ENCODE measurements at regions not wholly inside any gene's neighbourhood (a gene's known extent, or its start where the extent isn't known, plus 50 kb on each side); places are given as distances from the start of the nearest gene placed in this dataset.

DNA sequence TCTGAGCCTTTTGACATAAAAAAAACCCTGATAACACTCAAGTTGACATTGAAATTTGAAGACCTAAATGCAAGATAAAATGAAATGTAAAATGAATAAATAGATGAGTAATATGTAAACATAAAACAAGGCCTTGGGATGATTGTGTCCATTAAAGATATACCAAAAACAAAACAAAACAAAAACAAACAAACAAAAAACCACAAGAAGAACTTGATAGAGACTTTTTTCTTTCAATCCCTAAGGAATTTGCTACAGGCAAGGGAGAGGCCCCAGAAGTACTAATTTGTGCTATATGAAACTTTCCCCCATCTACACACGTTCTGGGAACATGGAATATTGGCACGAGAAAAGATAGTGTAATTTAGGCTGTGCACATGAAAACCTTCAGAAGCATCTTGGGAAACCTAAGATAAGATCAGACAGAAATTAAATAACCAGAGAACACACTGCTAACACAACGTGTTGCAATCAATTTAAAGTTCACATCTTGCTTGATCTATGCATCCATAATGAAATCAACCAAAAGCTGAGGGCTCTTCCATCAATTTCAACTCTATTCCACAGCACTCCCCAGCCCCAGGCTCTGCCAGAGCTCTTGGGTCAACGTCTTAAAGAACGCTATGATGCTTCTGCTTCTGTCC is 201.1 kb upstream of the RREB1 start:
- H3K9ac ChIP-seq (ENCODE audit: extremely low read depth, insufficient read length, low read length) = no peak overlapping the region
- no peak overlapping the region for H3K23ac ChIP-seq (ENCODE audit: insufficient read length, low read depth, low read length)
- no peaks in the 10 kb centered on the region for H3K4me1 ChIP-seq (ENCODE audit: insufficient read depth, low read length)
- H4K91ac ChIP-seq (ENCODE audit: insufficient read length, low read depth, low read length) = no peak overlapping the region
- H4K20me1 ChIP-seq (ENCODE audit: control insufficient read depth, insufficient read depth, insufficient read length) = no peaks in the 10 kb centered on the region
- H2AK5ac ChIP-seq (ENCODE audit: insufficient read length, low read length) = no peak overlapping the region
- no peak overlapping the region for H3K56ac ChIP-seq (ENCODE audit: insufficient read length, low read depth, low read length)
- H2AFZ ChIP-seq (ENCODE audit: low read length) = no peak overlapping the region
- peaks cover 3% of the 10 kb centered on the region for H3K27me3 Mint-ChIP-seq (ENCODE audit: low read depth)
- no peak overlapping the region for H3T11ph ChIP-seq (ENCODE audit: low read length)
- no peak overlapping the region for H3K14ac ChIP-seq (ENCODE audit: insufficient read depth, low read length)
- no peaks in the 10 kb centered on the region for H3K23me2 ChIP-seq (ENCODE audit: insufficient read length, low read depth, low read length, poor library complexity, severe bottlenecking)
- no peak overlapping the region for H3K4me3 Mint-ChIP-seq
- no peak for DNase-seq
- H2BK5ac ChIP-seq (ENCODE audit: insufficient read length, low read length) = no peak overlapping the region
- H3K79me2 ChIP-seq (ENCODE audit: insufficient read depth, low read length) = no peaks in the 10 kb centered on the region
- H3K4me2 ChIP-seq (ENCODE audit: insufficient read depth, insufficient read length, low read length) = no peak overlapping the region
- H3K9me3 Mint-ChIP-seq = no peaks in the 10 kb centered on the region
- no peaks in the 10 kb centered on the region for H3K79me1 ChIP-seq (ENCODE audit: insufficient read depth, low read depth, low read length, poor library complexity, severe bottlenecking)
- H3K9me3 ChIP-seq (ENCODE audit: control insufficient read depth, low read depth, low read length) = no peaks in the 10 kb centered on the region
- no peak overlapping the region for H3K27ac Mint-ChIP-seq
- H3K27me3 ChIP-seq (ENCODE audit: insufficient read depth, low read length) = no peaks in the 10 kb centered on the region
- WGBS (ENCODE audit: extremely low coverage, insufficient read length, low lambda C conversion rate) = no CpG with 5 or more reads among the region's 5 CpGs
- H2BK15ac ChIP-seq (ENCODE audit: low read depth, low read length) = no peak overlapping the region
- H3K4ac ChIP-seq (ENCODE audit: low read depth, low read length) = no peak overlapping the region
- H3K4me1 Mint-ChIP-seq = 0 out of 4 replicates have a peak, but pooled peaks cover 0 to 4% of the 10 kb centered on the region in 2 experiments
- no peak overlapping the region for H2BK20ac ChIP-seq (ENCODE audit: low read depth, low read length, poor library complexity, severe bottlenecking)
- H3K27ac ChIP-seq (ENCODE audit: insufficient read length, low read depth, low read length) = no peak overlapping the region
- no peak overlapping the region for H3K18ac ChIP-seq (ENCODE audit: insufficient read length, low read depth, low read length)
- TF ChIP-seq, protein P1, sequence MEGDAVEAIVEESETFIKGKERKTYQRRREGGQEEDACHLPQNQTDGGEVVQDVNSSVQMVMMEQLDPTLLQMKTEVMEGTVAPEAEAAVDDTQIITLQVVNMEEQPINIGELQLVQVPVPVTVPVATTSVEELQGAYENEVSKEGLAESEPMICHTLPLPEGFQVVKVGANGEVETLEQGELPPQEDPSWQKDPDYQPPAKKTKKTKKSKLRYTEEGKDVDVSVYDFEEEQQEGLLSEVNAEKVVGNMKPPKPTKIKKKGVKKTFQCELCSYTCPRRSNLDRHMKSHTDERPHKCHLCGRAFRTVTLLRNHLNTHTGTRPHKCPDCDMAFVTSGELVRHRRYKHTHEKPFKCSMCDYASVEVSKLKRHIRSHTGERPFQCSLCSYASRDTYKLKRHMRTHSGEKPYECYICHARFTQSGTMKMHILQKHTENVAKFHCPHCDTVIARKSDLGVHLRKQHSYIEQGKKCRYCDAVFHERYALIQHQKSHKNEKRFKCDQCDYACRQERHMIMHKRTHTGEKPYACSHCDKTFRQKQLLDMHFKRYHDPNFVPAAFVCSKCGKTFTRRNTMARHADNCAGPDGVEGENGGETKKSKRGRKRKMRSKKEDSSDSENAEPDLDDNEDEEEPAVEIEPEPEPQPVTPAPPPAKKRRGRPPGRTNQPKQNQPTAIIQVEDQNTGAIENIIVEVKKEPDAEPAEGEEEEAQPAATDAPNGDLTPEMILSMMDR (conservative IDR thresholded peaks at IDR 0.05) = no peak
- H2BK12ac ChIP-seq (ENCODE audit: insufficient read length, low read depth, low read length) = no peak overlapping the region
- H2BK120ac ChIP-seq (ENCODE audit: low read depth, low read length, poor library complexity, severe bottlenecking) = no peak overlapping the region
- H4K5ac ChIP-seq (ENCODE audit: insufficient read length, low read depth, low read length) = no peak overlapping the region
- no peak overlapping the region for H4K8ac ChIP-seq (replicated peaks; ENCODE audit: insufficient read length, low read depth, low read length)
- H3K36me3 Mint-ChIP-seq (ENCODE audit: insufficient read depth in 1 of 3, low read depth in 3 of 3) = no peaks in the 10 kb centered on the region
